Upper lobe of left lung (tissue), 4 donors: ENCODE measurements at regions not wholly inside any gene's neighbourhood (a gene's known extent, or its start where the extent isn't known, plus 50 kb on each side); places are given as distances from the start of the nearest gene placed in this dataset.

Source experiments
- CTCF ChIP-seq, 6 experiments: fragments of 450-650 bp in 4 of 6; fragments of 200-600 bp in 2 of 6; sonication (generic) in 2 of 6; IDR thresholded peaks; one replicate each; pipeline ENCODE4 v1.5.1; 2016 to 2019; ENCODE audit warnings: antibody characterized with exemption in 6 of 6
- POLR2A ChIP-seq, 4 donors: fragments of 450-650 bp; IDR thresholded peaks; one replicate each; pipeline ENCODE4 v1.5.1; 2016 to 2017; ENCODE audit warnings: antibody characterized with exemption in 4 of 4, mild to moderate bottlenecking in 2 of 4

DNA sequence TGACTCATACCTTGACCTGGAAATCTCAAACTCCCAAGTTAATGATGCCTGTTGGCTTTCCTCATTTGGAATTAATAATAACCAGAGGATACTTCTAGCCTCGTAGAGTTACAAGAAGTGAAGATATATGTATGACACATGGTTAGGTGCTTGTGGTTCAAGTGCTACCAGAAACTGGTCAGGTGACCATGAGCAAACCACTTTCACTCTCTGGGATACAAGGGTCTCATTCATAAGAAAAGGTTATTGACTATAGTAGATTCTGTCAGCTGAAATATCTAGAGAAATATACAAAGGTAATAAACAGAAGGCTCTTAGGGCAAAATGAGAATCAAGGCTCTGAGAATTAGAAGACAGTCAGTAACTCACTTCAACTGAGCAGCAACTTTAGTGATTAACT is 233.3 kb downstream of the KCNA4 start:
- TF ChIP-seq POLR2A (IDR thresholded peaks at IDR 0.05) (no peak), CTCF (IDR thresholded peaks at IDR 0.05) (no peak)
